Suprapubic skin (tissue), 4 donors: ENCODE measurements at regions not wholly inside any gene's neighbourhood (a gene's known extent, or its start where the extent isn't known, plus 50 kb on each side); places are given as distances from the start of the nearest gene placed in this dataset.
"Not testable (repeated sequence)": the region's sequence is repeated elsewhere in the genome, so short reads cannot be mapped to it uniquely, and the experiment has no call there.

ENCODE experiments used
- DNase-seq, 2 donors: peaks; one replicate each; pipeline ENCODE4 v3.0.0-alpha.2; 2019; ENCODE audit warnings: low spot score in 2 of 2
- H3K27ac ChIP-seq: fragments of 200-600 bp; sonication (generic); one replicate; pipeline ENCODE4 v1.5.1; 2019
- H3K27me3 ChIP-seq: fragments of 200-600 bp; sonication (generic); one replicate; pipeline ENCODE4 v1.5.1; 2019
- H3K36me3 ChIP-seq: fragments of 200-600 bp; sonication (generic); one replicate; pipeline ENCODE4 v1.5.1; 2019
- H3K4me1 ChIP-seq: fragments of 200-600 bp; sonication (generic); one replicate; pipeline ENCODE4 v1.5.1; 2019
- H3K4me3 ChIP-seq: fragments of 200-600 bp; sonication (generic); one replicate; pipeline ENCODE4 v1.5.1; 2019; ENCODE audit warnings: mild to moderate bottlenecking
- H3K9me3 ChIP-seq: fragments of 200-600 bp; sonication (generic); one replicate; pipeline ENCODE4 v1.5.1; 2019
- EP300 ChIP-seq: sonication (generic); formaldehyde crosslinking; IDR thresholded peaks from one replicate; pipeline ENCODE4 v1.6.1; 2017; ENCODE audit warnings: antibody characterized with exemption
- POLR2A ChIP-seq, 2 donors: fragments of 450-650 bp; IDR thresholded peaks; one replicate each; pipeline ENCODE4 v1.6.1; 2017; ENCODE audit warnings: antibody characterized with exemption in 2 of 2, mild to moderate bottlenecking in 2 of 2, moderate library complexity in 2 of 2
- POLR2AphosphoS5 ChIP-seq, 3 donors: sonication (generic); formaldehyde crosslinking; IDR thresholded peaks; one replicate each; pipeline ENCODE4 v1.6.1; 2017; ENCODE audit warnings: antibody characterized with exemption in 3 of 3
- WGBS: methylation state at CpG from one replicate; pipeline ENCODE4 v1.1.5; 2018; 5-methylcytosine and 5-hydroxymethylcytosine counted together
- TF ChIP-seq, protein P1 (sequence below), 2 donors: fragments of 200-600 bp in 1 of 2; fragments of 450-650 bp in 1 of 2; sonication (generic) in 1 of 2; IDR thresholded peaks; one replicate each; pipeline ENCODE4 v1.5.1; 2016 to 2019; ENCODE audit warnings: antibody characterized with exemption in 2 of 2, mild to moderate bottlenecking in 1 of 2, moderate library complexity in 1 of 2

DNA sequence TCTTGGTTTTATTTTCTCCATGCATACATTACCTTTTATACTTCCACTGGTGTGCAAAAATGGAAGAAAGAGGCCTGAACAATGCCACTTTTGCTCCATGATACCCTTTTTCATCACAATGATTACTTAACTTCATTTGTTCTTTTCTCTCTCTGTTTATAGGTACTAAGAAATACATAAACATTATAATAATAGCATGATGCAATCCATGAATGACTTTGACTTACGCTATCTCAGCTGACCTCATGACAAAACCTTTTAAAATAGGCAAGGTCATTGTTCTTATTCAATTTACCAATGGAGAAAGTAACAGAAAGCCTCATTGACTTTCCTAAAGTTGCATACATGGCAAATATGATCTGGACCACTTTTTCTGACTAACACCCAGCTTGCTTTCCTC, 105.1 kb upstream of the ZEB1 start:
- no peak overlapping the region for H3K27ac ChIP-seq
- H3K27me3 ChIP-seq, result no peaks in the 10 kb centered on the region
- H3K4me3 ChIP-seq, result no peak overlapping the region
- H3K9me3 ChIP-seq, result no peaks in the 10 kb centered on the region
- TF ChIP-seq EP300, result no peak
- H3K4me1 ChIP-seq, result no peaks in the 10 kb centered on the region
- no peak for DNase-seq
- 96% methylated on average over 1 of the region's 1 CpG for WGBS
- H3K36me3 ChIP-seq, result no peaks in the 10 kb centered on the region

DNA sequence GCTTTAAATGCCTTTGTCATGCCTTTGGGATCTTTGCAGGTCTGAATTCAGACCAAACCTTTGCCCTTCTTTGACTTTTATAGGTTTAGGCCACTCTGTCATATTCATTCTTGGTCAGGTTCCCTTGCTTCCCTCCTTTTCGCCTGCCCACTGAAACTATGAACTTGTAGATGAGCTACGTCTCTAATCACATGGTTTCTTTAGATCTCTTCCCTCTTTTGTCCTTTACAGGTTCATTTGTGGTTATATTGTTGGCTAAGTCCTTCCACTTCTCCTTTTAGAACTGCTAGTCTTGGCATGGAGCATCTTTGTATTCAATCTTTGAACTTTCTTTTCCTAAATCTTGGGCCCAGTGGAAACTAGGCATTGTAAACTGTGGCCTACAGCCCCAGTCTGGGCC, 104.0 kb upstream of the ZEB1 start:
- Histone ChIP-seq H3K4me3 (no peak overlapping the region), H3K36me3 (no peaks in the 10 kb centered on the region), H3K9me3 (no peaks in the 10 kb centered on the region), H3K4me1 (no peaks in the 10 kb centered on the region), H3K27me3 (no peaks in the 10 kb centered on the region), H3K27ac (no peak overlapping the region)
- TF ChIP-seq EP300, result no peak
- TF ChIP-seq POLR2AphosphoS5 (IDR thresholded peaks at IDR 0.05), result no peak
- TF ChIP-seq, protein P1, sequence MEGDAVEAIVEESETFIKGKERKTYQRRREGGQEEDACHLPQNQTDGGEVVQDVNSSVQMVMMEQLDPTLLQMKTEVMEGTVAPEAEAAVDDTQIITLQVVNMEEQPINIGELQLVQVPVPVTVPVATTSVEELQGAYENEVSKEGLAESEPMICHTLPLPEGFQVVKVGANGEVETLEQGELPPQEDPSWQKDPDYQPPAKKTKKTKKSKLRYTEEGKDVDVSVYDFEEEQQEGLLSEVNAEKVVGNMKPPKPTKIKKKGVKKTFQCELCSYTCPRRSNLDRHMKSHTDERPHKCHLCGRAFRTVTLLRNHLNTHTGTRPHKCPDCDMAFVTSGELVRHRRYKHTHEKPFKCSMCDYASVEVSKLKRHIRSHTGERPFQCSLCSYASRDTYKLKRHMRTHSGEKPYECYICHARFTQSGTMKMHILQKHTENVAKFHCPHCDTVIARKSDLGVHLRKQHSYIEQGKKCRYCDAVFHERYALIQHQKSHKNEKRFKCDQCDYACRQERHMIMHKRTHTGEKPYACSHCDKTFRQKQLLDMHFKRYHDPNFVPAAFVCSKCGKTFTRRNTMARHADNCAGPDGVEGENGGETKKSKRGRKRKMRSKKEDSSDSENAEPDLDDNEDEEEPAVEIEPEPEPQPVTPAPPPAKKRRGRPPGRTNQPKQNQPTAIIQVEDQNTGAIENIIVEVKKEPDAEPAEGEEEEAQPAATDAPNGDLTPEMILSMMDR (IDR thresholded peaks at IDR 0.05), result no peak
- no peak for TF ChIP-seq POLR2A (IDR thresholded peaks at IDR 0.05)
- no peak for DNase-seq
- 84% methylated on average over 2 of the region's 2 CpGs for WGBS

DNA sequence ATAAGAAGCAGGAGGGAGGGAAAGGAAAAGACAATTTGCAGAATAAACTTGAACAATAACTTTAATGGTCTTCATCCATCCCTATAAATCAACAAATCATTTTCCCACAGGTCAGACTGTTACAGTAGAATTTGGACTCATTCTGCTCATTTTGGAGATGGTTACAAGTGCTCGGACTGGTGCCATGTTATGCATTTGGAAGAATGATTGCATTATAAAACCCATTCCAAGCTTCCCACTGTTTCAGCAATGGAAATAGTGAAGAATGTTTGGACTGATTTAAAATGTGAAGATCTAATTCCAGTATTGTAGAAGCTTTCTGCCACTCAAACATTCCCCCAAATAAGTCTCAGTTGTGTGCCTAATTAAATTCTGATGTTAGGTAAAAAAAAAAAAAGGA, 99.7 kb upstream of the ZEB1 start:
- 80% methylated on average over 1 of the region's 1 CpG for WGBS
- no peak for TF ChIP-seq POLR2AphosphoS5 (IDR thresholded peaks at IDR 0.05)
- no peak for TF ChIP-seq EP300
- TF ChIP-seq, protein P1 (IDR thresholded peaks at IDR 0.05), result no peak
- no peak for TF ChIP-seq POLR2A (IDR thresholded peaks at IDR 0.05)
- Histone ChIP-seq H3K4me1 (no peaks in the 10 kb centered on the region), H3K9me3 (no peaks in the 10 kb centered on the region), H3K36me3 (no peaks in the 10 kb centered on the region), H3K27ac (no peak overlapping the region), H3K27me3 (no peaks in the 10 kb centered on the region), H3K4me3 (no peak overlapping the region)
- DNase-seq, result no peak

DNA sequence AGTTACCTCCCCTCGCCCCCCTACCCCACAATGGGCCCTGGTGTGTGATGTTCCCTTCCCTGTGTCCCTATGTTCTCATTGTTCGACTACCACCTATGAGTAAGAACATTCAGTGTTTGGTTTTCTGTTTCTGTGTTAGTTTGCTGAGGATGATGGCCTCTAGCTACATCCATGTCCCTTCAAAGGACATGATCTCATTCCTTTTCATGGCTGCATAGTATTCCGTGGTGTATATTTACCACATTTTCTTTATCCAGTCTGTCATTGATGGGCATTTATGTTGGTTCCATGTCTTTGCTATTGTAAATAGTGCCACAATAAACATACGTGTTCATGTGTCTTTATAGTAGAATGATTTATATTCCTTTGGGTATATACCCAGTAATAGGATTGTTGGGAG, 90.2 kb upstream of the ZEB1 start:
- not testable (repeated sequence) for H3K27ac ChIP-seq, H3K27me3 ChIP-seq, H3K36me3 ChIP-seq, H3K9me3 ChIP-seq, DNase-seq, H3K4me3 ChIP-seq, H3K4me1 ChIP-seq
- WGBS, result 92% methylated on average over 4 of the region's 4 CpGs

DNA sequence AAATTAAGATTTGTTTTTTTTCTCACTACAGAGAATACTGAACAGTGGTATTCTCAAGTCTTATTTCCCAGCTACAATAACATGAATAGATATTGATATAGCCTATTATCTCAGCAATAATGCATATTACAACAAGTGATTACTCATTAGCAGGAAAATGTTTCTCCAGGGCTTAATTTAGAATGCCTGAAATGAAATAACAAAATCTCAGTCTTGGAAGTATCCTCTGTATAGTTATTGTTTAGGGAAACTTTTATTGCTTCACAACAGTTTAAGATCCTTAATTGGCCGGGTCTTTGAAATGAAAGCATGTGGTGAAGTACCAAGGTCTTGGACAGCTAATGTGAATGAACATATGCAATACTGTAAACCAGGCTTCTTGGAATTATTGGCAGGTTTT, 79.1 kb upstream of the ZEB1 start:
- Histone ChIP-seq H3K36me3 (no peaks in the 10 kb centered on the region), H3K27ac (no peak overlapping the region), H3K4me3 (no peak overlapping the region), H3K9me3 (no peaks in the 10 kb centered on the region), H3K27me3 (no peaks in the 10 kb centered on the region), H3K4me1 (no peaks in the 10 kb centered on the region)
- TF ChIP-seq EP300 (no peak), POLR2AphosphoS5 (IDR thresholded peaks at IDR 0.05) (no peak), POLR2A (IDR thresholded peaks at IDR 0.05) (no peak)
- TF ChIP-seq, protein P1 (IDR thresholded peaks at IDR 0.05), result no peak
- WGBS, result 56% methylated on average over 1 of the region's 1 CpG
- no peak for DNase-seq

DNA sequence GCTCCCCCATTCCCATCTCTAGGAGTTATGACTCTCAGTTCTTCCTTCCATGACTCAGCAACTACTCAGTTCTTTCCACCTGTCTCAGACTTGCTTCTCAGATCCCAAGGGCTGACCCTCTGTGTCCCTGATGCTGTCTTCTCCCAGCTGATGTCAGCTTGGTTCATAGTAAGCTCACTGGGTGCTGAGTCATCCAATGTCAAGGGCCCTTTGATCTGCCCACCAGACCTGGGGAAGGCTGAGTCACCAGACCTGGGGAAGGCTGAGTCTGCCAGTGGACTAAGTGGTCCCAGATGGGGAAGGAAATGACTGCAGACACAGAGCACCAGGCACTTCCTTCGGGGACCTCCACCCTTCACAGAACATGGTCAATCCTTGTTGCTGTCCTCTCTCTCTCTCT, 76.1 kb upstream of the ZEB1 start:
- DNase-seq, result no peak
- TF ChIP-seq EP300, result no peak
- TF ChIP-seq, protein P1 (IDR thresholded peaks at IDR 0.05), result no peak
- no peak for TF ChIP-seq POLR2AphosphoS5 (IDR thresholded peaks at IDR 0.05)
- no peak for TF ChIP-seq POLR2A (IDR thresholded peaks at IDR 0.05)
- 40% methylated on average over 1 of the region's 1 CpG for WGBS
- no peak overlapping the region for H3K4me3 ChIP-seq
- H3K4me1 ChIP-seq, result no peaks in the 10 kb centered on the region
- no peaks in the 10 kb centered on the region for H3K27me3 ChIP-seq
- H3K27ac ChIP-seq, result no peak overlapping the region
- no peaks in the 10 kb centered on the region for H3K36me3 ChIP-seq
- no peaks in the 10 kb centered on the region for H3K9me3 ChIP-seq

DNA sequence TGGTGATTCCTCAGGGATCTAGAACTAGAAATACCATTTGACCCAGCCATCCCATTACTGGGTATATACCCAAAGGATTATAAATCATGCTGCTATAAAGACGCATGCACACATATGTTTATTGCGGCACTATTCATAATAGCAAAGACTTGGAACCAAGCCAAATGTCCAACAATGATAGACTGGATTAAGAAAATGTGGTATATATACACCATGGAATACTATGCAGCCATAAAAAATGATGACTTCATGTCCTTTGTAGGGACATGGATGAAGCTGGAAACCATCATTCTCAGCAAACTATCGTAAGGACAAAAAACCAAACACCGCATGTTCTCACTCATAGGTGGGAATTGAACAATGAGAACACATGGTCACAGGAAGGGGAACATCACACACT, 67.9 kb upstream of the ZEB1 start:
- not testable (repeated sequence) for DNase-seq, H3K9me3 ChIP-seq, H3K27me3 ChIP-seq, H3K27ac ChIP-seq, H3K4me1 ChIP-seq, H3K36me3 ChIP-seq, H3K4me3 ChIP-seq
- 94% methylated on average over 4 of the region's 4 CpGs for WGBS
